H9 (cell line): ENCODE measurements at regions not wholly inside any gene's neighbourhood (a gene's known extent, or its start where the extent isn't known, plus 50 kb on each side); places are given as distances from the start of the nearest gene placed in this dataset.

ENCODE experiments used
- DNase-seq: peaks from one replicate; pipeline ENCODE4 v3.0.0-alpha.2; 2017
- H2AFZ ChIP-seq: one replicate; pipeline ENCODE4 v1.6.1; 2013; ENCODE audit warnings: mild to moderate bottlenecking, low read length, control low read depth, moderate library complexity
- H2AK5ac ChIP-seq: 2 replicates; pipeline ENCODE4 v1.6.1; 2013; ENCODE audit warnings: low read length, control low read depth, mixed read lengths; ENCODE audit not compliant: insufficient read length
- H2BK120ac ChIP-seq: one replicate; pipeline ENCODE4 v1.6.1; 2013; ENCODE audit warnings: low read depth, mild to moderate bottlenecking, low read length, control low read depth, inconsistent platforms; ENCODE audit not compliant: poor library complexity, severe bottlenecking
- H2BK12ac ChIP-seq: 2 replicates; pipeline ENCODE4 v1.6.1; 2013; ENCODE audit warnings: low read length, control low read depth, mixed read lengths, low read depth; ENCODE audit not compliant: insufficient read length
- H2BK15ac ChIP-seq: 2 replicates; pipeline ENCODE4 v1.6.1; 2013; ENCODE audit warnings: low read depth, low read length, control low read depth
- H2BK20ac ChIP-seq: one replicate; pipeline ENCODE4 v1.6.1; 2013; ENCODE audit warnings: low read depth, mild to moderate bottlenecking, low read length, control low read depth, inconsistent platforms; ENCODE audit not compliant: poor library complexity, severe bottlenecking
- H2BK5ac ChIP-seq: 2 replicates; pipeline ENCODE4 v1.6.1; 2013; ENCODE audit warnings: low read length, control low read depth, mixed read lengths; ENCODE audit not compliant: insufficient read length
- H3K14ac ChIP-seq: 2 replicates; pipeline ENCODE4 v1.6.1; 2013; ENCODE audit warnings: low read length, control low read depth; ENCODE audit not compliant: insufficient read depth
- H3K18ac ChIP-seq: 2 replicates; pipeline ENCODE4 v1.6.1; 2013; ENCODE audit warnings: low read depth, mild to moderate bottlenecking, mixed read lengths, low read length, control low read depth; ENCODE audit not compliant: insufficient read length
- H3K23ac ChIP-seq: 2 replicates; pipeline ENCODE4 v1.6.1; 2013; ENCODE audit warnings: low read length, control low read depth, mixed read lengths, low read depth; ENCODE audit not compliant: insufficient read length
- H3K23me2 ChIP-seq: 2 replicates; pipeline ENCODE4 v1.6.1; 2013; ENCODE audit warnings: low read depth, mild to moderate bottlenecking, mixed read lengths, low read length, control low read depth; ENCODE audit not compliant: insufficient read length, poor library complexity, severe bottlenecking
- H3K27ac ChIP-seq: 2 replicates; pipeline ENCODE4 v1.5.1; 2013; ENCODE audit warnings: low read length, control low read depth, mixed read lengths, low read depth; ENCODE audit not compliant: insufficient read length
- H3K27me3 ChIP-seq: 2 replicates; pipeline ENCODE4 v1.6.1; 2013; ENCODE audit warnings: low read length, control low read depth, inconsistent platforms; ENCODE audit not compliant: insufficient read depth
- H3K4ac ChIP-seq: 2 replicates; pipeline ENCODE4 v1.6.1; 2013; ENCODE audit warnings: low read depth, mild to moderate bottlenecking, control low read depth, inconsistent platforms, low read length, moderate library complexity
- H3K4me1 ChIP-seq: 2 replicates; pipeline ENCODE4 v1.6.1; 2013; ENCODE audit warnings: low read length, control low read depth, inconsistent platforms; ENCODE audit not compliant: insufficient read depth
- H3K4me2 ChIP-seq: 2 replicates; pipeline ENCODE4 v1.6.1; 2013; ENCODE audit warnings: low read length, control low read depth, mixed read lengths; ENCODE audit not compliant: insufficient read length, insufficient read depth
- H3K56ac ChIP-seq: 2 replicates; pipeline ENCODE4 v1.6.1; 2013; ENCODE audit warnings: low read depth, mild to moderate bottlenecking, mixed read lengths, low read length, control low read depth; ENCODE audit not compliant: insufficient read length
- H3K79me1 ChIP-seq: 2 replicates; pipeline ENCODE4 v1.6.1; 2013; ENCODE audit warnings: low read depth, mild to moderate bottlenecking, moderate library complexity, low read length, control low read depth, inconsistent platforms; ENCODE audit not compliant: insufficient read depth, poor library complexity, severe bottlenecking
- H3K79me2 ChIP-seq: 2 replicates; pipeline ENCODE4 v1.6.1; 2013; ENCODE audit warnings: low read length, control low read depth, inconsistent platforms; ENCODE audit not compliant: insufficient read depth
- H3K9ac ChIP-seq: 2 replicates; pipeline ENCODE4 v1.6.1; 2013; ENCODE audit warnings: low read length, control low read depth, mixed read lengths; ENCODE audit not compliant: insufficient read length; ENCODE audit errors: extremely low read depth
- H3K9me3 ChIP-seq: one replicate; pipeline ENCODE4 v1.6.1; 2013; ENCODE audit warnings: low read depth, low read length, inconsistent platforms; ENCODE audit not compliant: control insufficient read depth
- H3T11ph ChIP-seq: one replicate; pipeline ENCODE4 v1.6.1; 2013; ENCODE audit warnings: mild to moderate bottlenecking, low read length, control low read depth, inconsistent platforms
- H4K20me1 ChIP-seq: one replicate; pipeline ENCODE4 v1.6.1; 2013; ENCODE audit not compliant: control insufficient read depth, insufficient read length, insufficient read depth
- H4K5ac ChIP-seq: 2 replicates; pipeline ENCODE4 v1.6.1; 2013; ENCODE audit warnings: low read depth, mild to moderate bottlenecking, mixed read lengths, low read length, control low read depth; ENCODE audit not compliant: insufficient read length
- H4K8ac ChIP-seq: replicated peaks from 2 replicates; pipeline ENCODE4 v1.6.1; 2013; ENCODE audit warnings: low read length, control low read depth, mixed read lengths, low read depth; ENCODE audit not compliant: insufficient read length
- H4K91ac ChIP-seq: 2 replicates; pipeline ENCODE4 v1.6.1; 2013; ENCODE audit warnings: low read depth, mild to moderate bottlenecking, moderate library complexity, mixed read lengths, low read length, control low read depth; ENCODE audit not compliant: insufficient read length
- H3K27ac Mint-ChIP-seq, 3 experiments: 2 replicates in 2 of 3; 3 replicates in 1 of 3; pipeline ENCODE4 v1.8.0; 2020 to 2021; ENCODE audit warnings: mixed read lengths in 3 of 3, mild to moderate bottlenecking in 1 of 3, moderate library complexity in 1 of 3
- H3K27me3 Mint-ChIP-seq: 2 replicates; pipeline ENCODE4 v1.8.0; 2021; ENCODE audit warnings: low read depth, mild to moderate bottlenecking, moderate library complexity, mixed read lengths
- H3K36me3 Mint-ChIP-seq, 3 experiments: 2 replicates in 2 of 3; 3 replicates in 1 of 3; pipeline ENCODE4 v1.8.0; 2020 to 2021; ENCODE audit warnings: low read depth in 3 of 3, mixed read lengths in 3 of 3; ENCODE audit not compliant: insufficient read depth in 1 of 3
- H3K4me1 Mint-ChIP-seq, 2 experiments: 2 replicates each; pipeline ENCODE4 v1.8.0; 2020; ENCODE audit warnings: mixed read lengths in 2 of 2
- H3K4me3 Mint-ChIP-seq, 2 experiments: 2 replicates in 1 of 2; 3 replicates in 1 of 2; pipeline ENCODE4 v1.8.0; 2020 to 2021; ENCODE audit warnings: mild to moderate bottlenecking in 2 of 2, mixed read lengths in 2 of 2, moderate library complexity in 1 of 2
- H3K9me3 Mint-ChIP-seq, 2 experiments: 2 replicates in 1 of 2; 3 replicates in 1 of 2; pipeline ENCODE4 v1.8.0; 2020; ENCODE audit warnings: mild to moderate bottlenecking in 2 of 2, mixed read lengths in 2 of 2, moderate library complexity in 1 of 2
- TF ChIP-seq, protein P1 (sequence below): fragments of 200-600 bp; sonication (generic); conservative IDR thresholded peaks from 3 replicates; pipeline ENCODE4 v1.8.0; 2021; ENCODE audit warnings: antibody characterized with exemption, mild to moderate bottlenecking

DNA sequence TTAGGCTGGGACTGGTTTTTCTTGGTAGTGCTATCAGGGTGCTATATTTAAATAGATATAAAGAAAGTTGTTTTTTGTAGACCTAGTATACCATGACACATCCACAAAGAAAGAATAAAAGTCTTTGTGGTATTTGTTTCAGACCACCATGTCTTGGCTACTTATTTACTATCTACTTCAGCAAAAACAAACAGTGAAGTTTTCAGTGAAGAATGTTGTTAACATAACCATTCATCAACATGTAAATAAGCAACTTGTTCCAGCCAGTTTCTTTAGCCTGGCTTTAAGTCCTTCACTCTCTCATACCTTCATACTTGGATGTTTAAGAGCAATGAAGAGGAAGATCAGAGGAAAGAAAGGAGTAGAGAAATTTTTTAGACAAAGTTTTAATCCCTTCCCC lies 624.1 kb downstream of the CD109 start:
- Histone ChIP-seq H3K27me3 (no peaks in the 10 kb centered on the region), H2AFZ (no peak overlapping the region), H3T11ph (no peak overlapping the region), H4K5ac (no peak overlapping the region), H3K23ac (no peak overlapping the region), H3K27ac (no peak overlapping the region), H2AK5ac (no peak overlapping the region), H2BK12ac (no peak overlapping the region), H3K14ac (no peak overlapping the region), H4K91ac (no peak overlapping the region), H4K8ac (no peak overlapping the region), H3K56ac (no peak overlapping the region), H2BK120ac (no peak overlapping the region), H3K18ac (no peak overlapping the region), H3K4ac (no peak overlapping the region), H3K4me2 (no peak overlapping the region), H2BK20ac (no peak overlapping the region), H4K20me1 (no peaks in the 10 kb centered on the region), H2BK5ac (no peak overlapping the region), H3K4me1 (no peaks in the 10 kb centered on the region; the same call in 1 of the 2 replicates), H3K23me2 (no peaks in the 10 kb centered on the region), H2BK15ac (no peak overlapping the region), H3K79me1 (no peaks in the 10 kb centered on the region), H3K79me2 (no peaks in the 10 kb centered on the region), H3K9me3 (no peaks in the 10 kb centered on the region), H3K9ac (no peak overlapping the region)
- Mint-ChIP-seq H3K36me3 (no peaks in the 10 kb centered on the region), H3K9me3 (no peaks in the 10 kb centered on the region), H3K4me1 (peaks cover 18 to 19% of the 10 kb centered on the region in 2 experiments), H3K27me3 (no peaks in the 10 kb centered on the region), H3K27ac (peak overlapping the region in 1 of 3 experiments; percentile 91; a peak in 4 of 7 replicates), H3K4me3 (no peak overlapping the region)
- no peak for DNase-seq
- TF ChIP-seq, protein P1, sequence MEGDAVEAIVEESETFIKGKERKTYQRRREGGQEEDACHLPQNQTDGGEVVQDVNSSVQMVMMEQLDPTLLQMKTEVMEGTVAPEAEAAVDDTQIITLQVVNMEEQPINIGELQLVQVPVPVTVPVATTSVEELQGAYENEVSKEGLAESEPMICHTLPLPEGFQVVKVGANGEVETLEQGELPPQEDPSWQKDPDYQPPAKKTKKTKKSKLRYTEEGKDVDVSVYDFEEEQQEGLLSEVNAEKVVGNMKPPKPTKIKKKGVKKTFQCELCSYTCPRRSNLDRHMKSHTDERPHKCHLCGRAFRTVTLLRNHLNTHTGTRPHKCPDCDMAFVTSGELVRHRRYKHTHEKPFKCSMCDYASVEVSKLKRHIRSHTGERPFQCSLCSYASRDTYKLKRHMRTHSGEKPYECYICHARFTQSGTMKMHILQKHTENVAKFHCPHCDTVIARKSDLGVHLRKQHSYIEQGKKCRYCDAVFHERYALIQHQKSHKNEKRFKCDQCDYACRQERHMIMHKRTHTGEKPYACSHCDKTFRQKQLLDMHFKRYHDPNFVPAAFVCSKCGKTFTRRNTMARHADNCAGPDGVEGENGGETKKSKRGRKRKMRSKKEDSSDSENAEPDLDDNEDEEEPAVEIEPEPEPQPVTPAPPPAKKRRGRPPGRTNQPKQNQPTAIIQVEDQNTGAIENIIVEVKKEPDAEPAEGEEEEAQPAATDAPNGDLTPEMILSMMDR = no peak
